Keratinocyte (primary cell): ENCODE measurements at regions not wholly inside any gene's neighbourhood (a gene's known extent, or its start where the extent isn't known, plus 50 kb on each side); places are given as distances from the start of the nearest gene placed in this dataset.

ENCODE experiments used
- DNase-seq: peaks from one replicate; pipeline ENCODE4 v3.0.0-alpha.2; 2011; ENCODE audit warnings: low read depth, missing footprints, low spot score
- FAIRE-seq: peaks from 2 replicates; lab custom pipeline; 2011; peaks lifted over from hg19 to GRCh38; lab: Jason Lieb, UNC
- H2AFZ ChIP-seq: 2 replicates; pipeline ENCODE4 v1.6.0; 2012; ENCODE audit warnings: low read length, control low read depth, inconsistent platforms; ENCODE audit not compliant: control insufficient read depth
- H3K27ac ChIP-seq: 2 replicates; pipeline ENCODE4 v1.5.1; 2011; ENCODE audit warnings: low read length; ENCODE audit not compliant: control insufficient read depth, insufficient read depth
- H3K27me3 ChIP-seq: 3 replicates; pipeline ENCODE4 v1.6.0; 2011; ENCODE audit warnings: low read length; ENCODE audit not compliant: control insufficient read depth, insufficient read depth; ENCODE audit errors: extremely low read depth
- H3K36me3 ChIP-seq, 2 experiments: 2 replicates in 1 of 2; 3 replicates in 1 of 2; pipeline ENCODE4 v1.5.1; 2011; ENCODE audit warnings: low read length in 2 of 2, mild to moderate bottlenecking in 1 of 2; ENCODE audit not compliant: control insufficient read depth in 2 of 2, insufficient read depth in 2 of 2; ENCODE audit errors: extremely low read depth in 1 of 2
- H3K4me1 ChIP-seq: 3 replicates; pipeline ENCODE4 v1.5.1; 2011; ENCODE audit warnings: low read length; ENCODE audit not compliant: control insufficient read depth, insufficient read depth; ENCODE audit errors: extremely low read depth
- H3K4me2 ChIP-seq: 3 replicates; pipeline ENCODE4 v1.6.0; 2011; ENCODE audit warnings: low read depth, low read length; ENCODE audit not compliant: control insufficient read depth, insufficient read depth; ENCODE audit errors: extremely low read depth
- H3K4me3 ChIP-seq, 3 experiments: fragments of 200-600 bp in 1 of 3; sonication (generic) in 1 of 3; 2 replicates in 2 of 3; 3 replicates in 1 of 3; pipeline ENCODE4 v1.5.1; 2011 to 2016; ENCODE audit warnings: low read length in 3 of 3, mild to moderate bottlenecking in 3 of 3, control low read depth in 2 of 3, inconsistent platforms in 1 of 3, low read depth in 1 of 3, mixed read lengths in 1 of 3, mixed run types in 1 of 3, moderate library complexity in 1 of 3; ENCODE audit not compliant: control insufficient read depth in 2 of 3, insufficient read depth in 2 of 3; ENCODE audit errors: extremely low read depth in 1 of 3
- H3K79me2 ChIP-seq: 2 replicates; pipeline ENCODE4 v1.6.0; 2012; ENCODE audit warnings: low read length; ENCODE audit not compliant: control insufficient read depth, insufficient read depth
- H3K9ac ChIP-seq: 3 replicates; pipeline ENCODE4 v1.6.0; 2011; ENCODE audit warnings: low read length; ENCODE audit not compliant: control insufficient read depth, insufficient read depth; ENCODE audit errors: extremely low read depth
- H3K9me1 ChIP-seq: 3 replicates; pipeline ENCODE4 v1.6.0; 2011; ENCODE audit warnings: low read length; ENCODE audit not compliant: control insufficient read depth, insufficient read depth; ENCODE audit errors: extremely low read depth
- H3K9me3 ChIP-seq: 2 replicates; pipeline ENCODE4 v1.5.1; 2012; ENCODE audit warnings: low read depth, low read length; ENCODE audit not compliant: control insufficient read depth
- H4K20me1 ChIP-seq: 3 replicates; pipeline ENCODE4 v1.6.0; 2011; ENCODE audit warnings: low read length; ENCODE audit not compliant: control insufficient read depth, insufficient read depth; ENCODE audit errors: extremely low read depth
- EZH2 ChIP-seq: IDR thresholded peaks from one replicate; pipeline ENCODE4 v1.6.1; 2012; ENCODE audit warnings: inconsistent platforms, mild to moderate bottlenecking, low read length, moderate library complexity
- dilution Hi-C: fragments of 300-500 bp; cut with MboI; formaldehyde crosslinking; loops from one replicate; pipeline ENCODE4 v1.7.0; 2020; ENCODE audit warnings: low sequenced_read_pairs; ENCODE audit not compliant: extremely low pct_ligation_motif_present
- TF ChIP-seq, protein P1 (sequence below), 3 experiments: IDR thresholded peaks in 1 of 3; conservative IDR thresholded peaks in 1 of 3; optimal IDR thresholded peaks in 1 of 3; 2 replicates in 2 of 3; 3 replicates in 1 of 3; pipeline versions ENCODE3 to v1.5.1; 2011; ENCODE audit warnings: low read length in 3 of 3, mild to moderate bottlenecking in 3 of 3, moderate library complexity in 2 of 3, control low read depth in 1 of 3, inconsistent platforms in 1 of 3; ENCODE audit not compliant: insufficient read depth in 2 of 3; ENCODE audit errors: extremely low read depth in 1 of 3

- TF ChIP-seq, protein P1, sequence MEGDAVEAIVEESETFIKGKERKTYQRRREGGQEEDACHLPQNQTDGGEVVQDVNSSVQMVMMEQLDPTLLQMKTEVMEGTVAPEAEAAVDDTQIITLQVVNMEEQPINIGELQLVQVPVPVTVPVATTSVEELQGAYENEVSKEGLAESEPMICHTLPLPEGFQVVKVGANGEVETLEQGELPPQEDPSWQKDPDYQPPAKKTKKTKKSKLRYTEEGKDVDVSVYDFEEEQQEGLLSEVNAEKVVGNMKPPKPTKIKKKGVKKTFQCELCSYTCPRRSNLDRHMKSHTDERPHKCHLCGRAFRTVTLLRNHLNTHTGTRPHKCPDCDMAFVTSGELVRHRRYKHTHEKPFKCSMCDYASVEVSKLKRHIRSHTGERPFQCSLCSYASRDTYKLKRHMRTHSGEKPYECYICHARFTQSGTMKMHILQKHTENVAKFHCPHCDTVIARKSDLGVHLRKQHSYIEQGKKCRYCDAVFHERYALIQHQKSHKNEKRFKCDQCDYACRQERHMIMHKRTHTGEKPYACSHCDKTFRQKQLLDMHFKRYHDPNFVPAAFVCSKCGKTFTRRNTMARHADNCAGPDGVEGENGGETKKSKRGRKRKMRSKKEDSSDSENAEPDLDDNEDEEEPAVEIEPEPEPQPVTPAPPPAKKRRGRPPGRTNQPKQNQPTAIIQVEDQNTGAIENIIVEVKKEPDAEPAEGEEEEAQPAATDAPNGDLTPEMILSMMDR (optimal IDR thresholded peaks at IDR 0.05 in 1 of 3, IDR thresholded peaks at IDR 0.05 in 1 of 3, conservative IDR thresholded peaks at IDR 0.05 in 1 of 3; ENCODE audit: extremely low read depth in 1 of 3, insufficient read depth in 2 of 3, low read length in 3 of 3) = no peak
- no peak for TF ChIP-seq EZH2
- no peak overlapping the region for H3K4me2 ChIP-seq
- FAIRE-seq (no peak), DNase-seq (no peak)
- no peak overlapping the region for H2AFZ ChIP-seq
- H3K4me1 ChIP-seq = no peaks in the 10 kb centered on the region
- H3K9me3 ChIP-seq = peaks cover 2% of the 10 kb centered on the region
- no peak overlapping the region for H3K27ac ChIP-seq
- H3K79me2 ChIP-seq = no peaks in the 10 kb centered on the region
- no peak overlapping the region for H3K4me3 ChIP-seq
- no peaks in the 10 kb centered on the region for H4K20me1 ChIP-seq
- H3K36me3 ChIP-seq = no peaks in the 10 kb centered on the region
- H3K9me1 ChIP-seq = no peaks in the 10 kb centered on the region
- H3K9ac ChIP-seq = no peak overlapping the region
- no peaks in the 10 kb centered on the region for H3K27me3 ChIP-seq
- dilution Hi-C loops = no loop called here
These were observed 742.1 kb downstream of the LIG4 start for GRCh38 chr13:107473253-107473652.

GRCh38 chr13:107466326-107467099, 748.8 kb downstream of the LIG4 start:
- H3K79me2 ChIP-seq = no peaks in the 10 kb centered on the region
- no peak for FAIRE-seq
- TF ChIP-seq, protein P1 (optimal IDR thresholded peaks at IDR 0.05 in 1 of 3, IDR thresholded peaks at IDR 0.05 in 1 of 3, conservative IDR thresholded peaks at IDR 0.05 in 1 of 3; ENCODE audit: extremely low read depth in 1 of 3, insufficient read depth in 2 of 3, low read length in 3 of 3) = no peak
- no peak for TF ChIP-seq EZH2
- no peaks in the 10 kb centered on the region for H3K9me1 ChIP-seq
- no peak overlapping the region for H3K9ac ChIP-seq
- H3K36me3 ChIP-seq = no peaks in the 10 kb centered on the region
- no peak overlapping the region for H3K4me3 ChIP-seq
- H3K27me3 ChIP-seq = no peaks in the 10 kb centered on the region
- H3K27ac ChIP-seq = no peak overlapping the region
- no peaks in the 10 kb centered on the region for H4K20me1 ChIP-seq
- H3K4me2 ChIP-seq = no peak overlapping the region
- no peak for DNase-seq
- no peaks in the 10 kb centered on the region for H3K4me1 ChIP-seq
- H3K9me3 ChIP-seq = no peaks in the 10 kb centered on the region
- dilution Hi-C loops = no loop called here
- no peak overlapping the region for H2AFZ ChIP-seq
